ENCODE measurements at regions not wholly inside any gene's neighbourhood (a gene's known extent, or its start where the extent isn't known, plus 50 kb on each side); places are given as distances from the start of the nearest gene placed in this dataset.

- Histone ChIP-seq H3K27ac (ENCODE audit: low read depth, low read length, poor library complexity, severe bottlenecking) (no peak overlapping the region), H4K20me1 (ENCODE audit: insufficient read depth, low read length) (no peaks in the 10 kb centered on the region), H2AFZ (ENCODE audit: low read length) (no peak overlapping the region), H3K4me1 (ENCODE audit: insufficient read depth, low read length, severe bottlenecking) (no peaks in the 10 kb centered on the region), H3K27me3 (ENCODE audit: insufficient read depth, low read length) (no peaks in the 10 kb centered on the region), H3K79me2 (ENCODE audit: insufficient read depth, low read length) (no peaks in the 10 kb centered on the region), H3F3A (ENCODE audit: insufficient read depth, low read length) (no peaks in the 10 kb centered on the region), H3K9me2 (ENCODE audit: low read depth, low read length) (no peaks in the 10 kb centered on the region), H3K9me3 (ENCODE audit: low read length) (no peaks in the 10 kb centered on the region), H3K4me3 (ENCODE audit: low read depth, low read length, poor library complexity, severe bottlenecking) (no peak overlapping the region), H3K9ac (ENCODE audit: low read length) (no peak overlapping the region), H3K4me2 (ENCODE audit: low read length) (no peak overlapping the region), H3K36me3 (ENCODE audit: insufficient read depth, low read length) (no peaks in the 10 kb centered on the region)
- no peak for TF ChIP-seq EZH2 (IDR thresholded peaks at IDR 0.05; ENCODE audit: borderline replicate concordance, low read length)
- no peak for TF ChIP-seq CTCF (IDR thresholded peaks at IDR 0.05; ENCODE audit: low read length)
Measured at GRCh38 chr18:61141691-61142090, 191.5 kb upstream of the CDH20 start.

- no peak overlapping the region for H3K27ac ChIP-seq (ENCODE audit: low read depth, low read length, poor library complexity, severe bottlenecking)
- no peak overlapping the region for H3K4me3 ChIP-seq (ENCODE audit: low read depth, low read length, poor library complexity, severe bottlenecking)
- no peak overlapping the region for H3K4me2 ChIP-seq (ENCODE audit: low read length)
- no peaks in the 10 kb centered on the region for H3K4me1 ChIP-seq (ENCODE audit: insufficient read depth, low read length, severe bottlenecking)
- no peak for TF ChIP-seq CTCF (IDR thresholded peaks at IDR 0.05; ENCODE audit: low read length)
- no peak for TF ChIP-seq EZH2 (IDR thresholded peaks at IDR 0.05; ENCODE audit: borderline replicate concordance, low read length)
- no peak overlapping the region for H2AFZ ChIP-seq (ENCODE audit: low read length)
- no peaks in the 10 kb centered on the region for H3K27me3 ChIP-seq (ENCODE audit: insufficient read depth, low read length)
- no peaks in the 10 kb centered on the region for H3K9me2 ChIP-seq (ENCODE audit: low read depth, low read length)
- no peak overlapping the region for H3K9ac ChIP-seq (ENCODE audit: low read length)
- no peaks in the 10 kb centered on the region for H3F3A ChIP-seq (ENCODE audit: insufficient read depth, low read length)
- no peaks in the 10 kb centered on the region for H3K79me2 ChIP-seq (ENCODE audit: insufficient read depth, low read length)
- no peaks in the 10 kb centered on the region for H4K20me1 ChIP-seq (ENCODE audit: insufficient read depth, low read length)
- H3K9me3 ChIP-seq (ENCODE audit: low read length): 0 out of 2 replicates have a peak, but pooled peaks cover 3% of the 10 kb centered on the region
- no peaks in the 10 kb centered on the region for H3K36me3 ChIP-seq (ENCODE audit: insufficient read depth, low read length)
Measured at GRCh38 chr18:61148322-61148721, 184.9 kb upstream of the CDH20 start.

- Histone ChIP-seq H3K4me1 (ENCODE audit: insufficient read depth, low read length, severe bottlenecking) (no peaks in the 10 kb centered on the region), H3K79me2 (ENCODE audit: insufficient read depth, low read length) (no peaks in the 10 kb centered on the region), H2AFZ (ENCODE audit: low read length) (no peak overlapping the region), H3K9ac (ENCODE audit: low read length) (no peak overlapping the region), H3F3A (ENCODE audit: insufficient read depth, low read length) (no peaks in the 10 kb centered on the region), H4K20me1 (ENCODE audit: insufficient read depth, low read length) (no peaks in the 10 kb centered on the region), H3K27me3 (ENCODE audit: insufficient read depth, low read length) (no peaks in the 10 kb centered on the region), H3K4me3 (ENCODE audit: low read depth, low read length, poor library complexity, severe bottlenecking) (no peak overlapping the region), H3K9me3 (ENCODE audit: low read length) (0 out of 2 replicates have a peak, but pooled peaks cover 3% of the 10 kb centered on the region), H3K4me2 (ENCODE audit: low read length) (no peak overlapping the region), H3K36me3 (ENCODE audit: insufficient read depth, low read length) (no peaks in the 10 kb centered on the region), H3K9me2 (ENCODE audit: low read depth, low read length) (no peaks in the 10 kb centered on the region), H3K27ac (ENCODE audit: low read depth, low read length, poor library complexity, severe bottlenecking) (no peak overlapping the region)
- TF ChIP-seq CTCF (IDR thresholded peaks at IDR 0.05; ENCODE audit: low read length): no peak
Measured at GRCh38 chr18:61149786-61150185, 183.4 kb upstream of the CDH20 start.

All from OCI-LY1 (cell line).